ENCODE measurements at regions not wholly inside any gene's neighbourhood (a gene's known extent, or its start where the extent isn't known, plus 50 kb on each side); places are given as distances from the start of the nearest gene placed in this dataset.

DNA sequence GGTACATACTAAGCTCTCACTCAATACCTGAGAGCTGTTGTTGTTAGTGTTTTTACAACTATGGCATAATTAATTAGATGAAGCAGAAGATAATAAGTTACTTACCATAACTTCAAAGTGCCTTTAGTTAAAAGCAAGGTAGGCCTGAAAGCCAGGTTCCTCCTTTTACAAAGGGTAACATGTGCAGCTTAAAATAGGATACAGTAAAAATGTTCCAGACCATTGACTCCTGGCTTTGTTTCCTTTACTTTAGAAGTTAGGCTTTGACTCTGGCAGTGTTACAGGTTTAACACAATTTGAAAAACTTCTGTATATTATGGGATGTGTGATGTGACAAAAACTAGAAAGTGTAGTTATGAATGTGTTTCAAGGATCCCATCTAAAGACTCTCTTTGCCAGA lies 522.5 kb downstream of the EPM2A start:
- Histone ChIP-seq H3K27me3 (no peaks in the 10 kb centered on the region), H3K9me3 (no peaks in the 10 kb centered on the region), H3K4me1 (no peaks in the 10 kb centered on the region), H3K27ac (no peak overlapping the region), H3K4me3 (no peak overlapping the region), H3K36me3 (ENCODE audit: low read depth, missing control alignments) (no peaks in the 10 kb centered on the region)
- TF ChIP-seq, protein P1, sequence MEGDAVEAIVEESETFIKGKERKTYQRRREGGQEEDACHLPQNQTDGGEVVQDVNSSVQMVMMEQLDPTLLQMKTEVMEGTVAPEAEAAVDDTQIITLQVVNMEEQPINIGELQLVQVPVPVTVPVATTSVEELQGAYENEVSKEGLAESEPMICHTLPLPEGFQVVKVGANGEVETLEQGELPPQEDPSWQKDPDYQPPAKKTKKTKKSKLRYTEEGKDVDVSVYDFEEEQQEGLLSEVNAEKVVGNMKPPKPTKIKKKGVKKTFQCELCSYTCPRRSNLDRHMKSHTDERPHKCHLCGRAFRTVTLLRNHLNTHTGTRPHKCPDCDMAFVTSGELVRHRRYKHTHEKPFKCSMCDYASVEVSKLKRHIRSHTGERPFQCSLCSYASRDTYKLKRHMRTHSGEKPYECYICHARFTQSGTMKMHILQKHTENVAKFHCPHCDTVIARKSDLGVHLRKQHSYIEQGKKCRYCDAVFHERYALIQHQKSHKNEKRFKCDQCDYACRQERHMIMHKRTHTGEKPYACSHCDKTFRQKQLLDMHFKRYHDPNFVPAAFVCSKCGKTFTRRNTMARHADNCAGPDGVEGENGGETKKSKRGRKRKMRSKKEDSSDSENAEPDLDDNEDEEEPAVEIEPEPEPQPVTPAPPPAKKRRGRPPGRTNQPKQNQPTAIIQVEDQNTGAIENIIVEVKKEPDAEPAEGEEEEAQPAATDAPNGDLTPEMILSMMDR (IDR thresholded peaks at IDR 0.05): no peak
- no peak for TF ChIP-seq POLR2A (IDR thresholded peaks at IDR 0.05)
- intact Hi-C loops (cut with DNase I; ENCODE audit: low total_unique reads): loop anchor here (10.0 kb wide), 1 partner anchor 628 kb away; no protein-coding TSS in a partner anchor
- no peak for DNase-seq

DNA sequence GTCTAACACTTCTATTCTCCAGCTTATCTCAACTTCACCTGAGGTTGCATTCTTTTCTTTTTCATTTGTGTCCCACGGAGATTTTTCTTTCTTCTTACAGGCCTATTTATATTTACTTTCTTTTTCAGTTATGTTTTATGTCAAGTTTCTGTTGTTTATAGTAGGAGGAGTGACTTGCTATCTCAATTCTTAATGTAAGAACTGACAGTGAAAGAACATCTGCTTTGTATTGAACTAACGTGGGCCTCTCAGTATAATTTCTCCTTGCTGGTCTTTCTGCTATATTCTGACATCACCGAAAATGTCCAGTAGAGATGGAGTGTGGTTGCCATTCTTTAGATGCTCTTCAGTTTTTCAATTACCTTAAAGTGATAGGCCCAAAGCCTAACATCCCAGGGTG lies 521.7 kb downstream of the EPM2A start:
- DNase-seq: no peak
- intact Hi-C loops (cut with DNase I; ENCODE audit: low total_unique reads): loop anchor here (10.0 kb wide), 1 partner anchor 629 kb away; no protein-coding TSS in a partner anchor
- Histone ChIP-seq H3K4me1 (no peaks in the 10 kb centered on the region), H3K9me3 (no peaks in the 10 kb centered on the region), H3K36me3 (ENCODE audit: low read depth, missing control alignments) (no peaks in the 10 kb centered on the region), H3K27me3 (no peaks in the 10 kb centered on the region), H3K4me3 (no peak overlapping the region), H3K27ac (no peak overlapping the region)
- TF ChIP-seq, protein P1 (IDR thresholded peaks at IDR 0.05): no peak
- TF ChIP-seq POLR2A (IDR thresholded peaks at IDR 0.05): no peak
- 59 to 66% methylated on average over 3 of the region's 3 CpGs for WGBS, 2 donors

DNA sequence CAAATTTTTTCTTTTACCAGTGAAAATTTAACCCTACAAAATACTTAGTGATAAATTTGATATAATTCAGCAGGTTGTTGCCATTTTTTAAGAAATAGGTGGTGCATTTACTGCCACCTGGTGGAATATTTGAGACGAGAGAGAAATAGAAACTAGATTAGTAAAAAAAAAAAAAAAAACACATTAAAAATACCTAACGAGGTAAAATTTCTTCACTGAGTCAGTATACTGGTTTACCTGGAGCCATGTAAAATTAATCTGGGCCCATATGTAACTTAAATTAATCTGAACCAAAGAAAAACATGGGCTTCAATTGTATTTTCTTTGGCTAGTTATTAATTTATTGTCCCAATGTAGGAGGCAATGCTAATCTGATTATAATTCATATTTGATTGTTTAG lies 520.8 kb downstream of the EPM2A start:
- Histone ChIP-seq H3K4me1 (no peaks in the 10 kb centered on the region), H3K36me3 (ENCODE audit: low read depth, missing control alignments) (no peaks in the 10 kb centered on the region), H3K27ac (no peak overlapping the region), H3K4me3 (no peak overlapping the region), H3K9me3 (no peaks in the 10 kb centered on the region), H3K27me3 (no peaks in the 10 kb centered on the region)
- TF ChIP-seq, protein P1 (IDR thresholded peaks at IDR 0.05): peak in 2 of 3 experiments; percentile 15 to 59
- no peak for TF ChIP-seq POLR2A (IDR thresholded peaks at IDR 0.05)
- DNase-seq: no peak
- intact Hi-C loops (cut with DNase I; ENCODE audit: low total_unique reads): loop anchor here (10.0 kb wide), 1 partner anchor 630 kb away; no protein-coding TSS in a partner anchor
- WGBS, 2 donors: 18% methylated on average over 2 of the region's 2 CpGs

DNA sequence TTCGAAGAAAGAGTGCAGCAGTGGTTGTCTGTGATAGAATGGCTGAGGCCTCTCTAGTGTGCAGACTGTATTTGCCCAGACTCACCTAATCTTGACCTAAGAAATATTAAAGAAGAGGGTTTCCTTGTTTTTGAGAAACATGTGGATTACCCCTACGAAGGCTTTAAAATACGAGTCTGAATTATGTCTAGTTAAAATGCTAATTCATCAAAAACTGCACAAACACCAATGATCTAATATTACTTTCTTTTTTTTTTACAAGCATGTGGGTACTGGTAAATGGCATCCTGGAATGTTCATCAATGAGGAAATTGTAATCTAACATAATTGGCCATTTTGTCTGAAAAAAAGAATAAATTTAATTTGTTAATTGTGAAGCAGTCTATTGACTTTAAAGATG lies 510.9 kb downstream of the EPM2A start:
- intact Hi-C loops (cut with DNase I; ENCODE audit: low total_unique reads): no loop called here
- H3K4me3 ChIP-seq: no peak overlapping the region
- H3K27ac ChIP-seq: no peak overlapping the region
- 82 to 91% methylated on average over 3 of the region's 3 CpGs for WGBS, 2 donors
- H3K9me3 ChIP-seq: no peaks in the 10 kb centered on the region
- TF ChIP-seq, protein P1 (IDR thresholded peaks at IDR 0.05): no peak
- no peak for TF ChIP-seq POLR2A (IDR thresholded peaks at IDR 0.05)
- no peaks in the 10 kb centered on the region for H3K36me3 ChIP-seq (ENCODE audit: low read depth, missing control alignments)
- no peaks in the 10 kb centered on the region for H3K27me3 ChIP-seq
- DNase-seq: no peak
- no peaks in the 10 kb centered on the region for H3K4me1 ChIP-seq

DNA sequence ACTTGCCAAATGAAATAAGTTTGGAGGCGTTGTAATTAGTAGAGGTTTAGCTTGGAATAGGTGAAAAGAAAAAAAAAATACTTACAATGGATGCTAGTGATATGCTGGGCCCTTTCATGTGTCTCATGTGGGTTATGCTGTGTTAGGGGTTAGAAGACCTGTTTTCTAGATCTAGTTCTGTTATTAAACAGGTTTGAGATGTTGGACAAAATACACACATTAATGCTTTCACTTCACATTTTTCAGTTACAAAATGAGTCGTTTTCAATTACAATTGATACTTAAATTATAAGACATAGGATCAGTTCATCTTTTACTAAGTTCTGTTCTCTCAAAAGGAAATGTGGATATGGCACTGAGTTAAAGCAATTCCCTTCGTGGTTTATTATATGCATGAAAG lies 509.8 kb downstream of the EPM2A start:
- TF ChIP-seq POLR2A (IDR thresholded peaks at IDR 0.05): no peak
- TF ChIP-seq, protein P1 (IDR thresholded peaks at IDR 0.05): no peak

More for the DNA sequence above, 509.8 kb downstream of the EPM2A start:
- intact Hi-C loops (cut with DNase I; ENCODE audit: low total_unique reads): no loop called here
- DNase-seq: no peak
- WGBS, 2 donors: 77 to 86% methylated on average over 3 of the region's 3 CpGs
- no peak overlapping the region for H3K27ac ChIP-seq
- no peak overlapping the region for H3K4me3 ChIP-seq
- no peaks in the 10 kb centered on the region for H3K27me3 ChIP-seq
- no peaks in the 10 kb centered on the region for H3K36me3 ChIP-seq (ENCODE audit: low read depth, missing control alignments)
- H3K4me1 ChIP-seq: no peaks in the 10 kb centered on the region
- no peaks in the 10 kb centered on the region for H3K9me3 ChIP-seq
